HG03196 (cell line): ENCODE measurements at regions not wholly inside any gene's neighbourhood (a gene's known extent, or its start where the extent isn't known, plus 50 kb on each side); places are given as distances from the start of the nearest gene placed in this dataset.
"Not testable (repeated sequence)": the region's sequence is repeated elsewhere in the genome, so short reads cannot be mapped to it uniquely, and the experiment has no call there.

Experiments used
- ATAC-seq: cut with Tn5 transposase; IDR thresholded peaks from one replicate; pipeline ENCODE4 v1.9.1; 2021; ENCODE audit not compliant: unreplicated experiment

GRCh38 chr2:38451778-38452177 is 74.7 kb upstream of the ATL2 start:
- not testable (repeated sequence) for ATAC-seq

- no peak for ATAC-seq
These were observed 73.4 kb upstream of the ATL2 start for GRCh38 chr2:38450509-38450908.

GRCh38 chr2:38448692-38449410 is 71.8 kb upstream of the ATL2 start:
- ATAC-seq, result no peak

- no peak for ATAC-seq
These were observed 70.0 kb upstream of the ATL2 start for GRCh38 chr2:38446906-38447561.

- ATAC-seq, result no peak
These were observed 69.3 kb upstream of the ATL2 start for GRCh38 chr2:38446418-38446817.

GRCh38 chr2:38444247-38444646 is 67.2 kb upstream of the ATL2 start:
- no peak for ATAC-seq

- ATAC-seq, result no peak
These were observed 65.8 kb upstream of the ATL2 start for GRCh38 chr2:38442643-38443541.

- ATAC-seq, result no peak
These were observed 64.3 kb upstream of the ATL2 start for GRCh38 chr2:38441346-38441745.

GRCh38 chr2:38440655-38441054 is 63.6 kb upstream of the ATL2 start:
- no peak for ATAC-seq

- ATAC-seq, result no peak
These were observed 62.8 kb upstream of the ATL2 start for GRCh38 chr2:38439863-38440262.

- ATAC-seq, result peak; percentile 55
These were observed 62.0 kb upstream of the ATL2 start for GRCh38 chr2:38438883-38439612.

GRCh38 chr2:38438133-38438882 is 61.2 kb upstream of the ATL2 start:
- no peak for ATAC-seq

GRCh38 chr2:38436227-38436664 is 59.2 kb upstream of the ATL2 start:
- ATAC-seq, result no peak

- ATAC-seq, result no peak
These were observed 58.7 kb upstream of the ATL2 start for GRCh38 chr2:38435775-38436174.

- no peak for ATAC-seq
These were observed 57.5 kb upstream of the ATL2 start for GRCh38 chr2:38434595-38434994.

GRCh38 chr2:38433607-38433975 is 56.5 kb upstream of the ATL2 start:
- ATAC-seq, result no peak

- no peak for ATAC-seq
These were observed 55.9 kb upstream of the ATL2 start for GRCh38 chr2:38432820-38433606.

- ATAC-seq, result no peak
These were observed 53.6 kb upstream of the ATL2 start for GRCh38 chr2:38430597-38431207.

- ATAC-seq, result no peak
These were observed 53.1 kb upstream of the ATL2 start for GRCh38 chr2:38430196-38430595.
